Mesodermal cell (in vitro differentiated cells): ENCODE measurements at regions not wholly inside any gene's neighbourhood (a gene's known extent, or its start where the extent isn't known, plus 50 kb on each side); places are given as distances from the start of the nearest gene placed in this dataset.

Source experiments
- H3K27ac ChIP-seq: 2 replicates; pipeline ENCODE4 v1.7.0; 2013; ENCODE audit warnings: mild to moderate bottlenecking, low read depth, low read length, moderate library complexity; ENCODE audit not compliant: severe bottlenecking
- H3K36me3 ChIP-seq: 2 replicates; pipeline ENCODE4 v1.7.1; 2013; ENCODE audit warnings: mild to moderate bottlenecking, low read length, moderate library complexity; ENCODE audit not compliant: control insufficient read depth, insufficient read depth
- H3K4me1 ChIP-seq: one replicate; pipeline ENCODE4 v1.7.1; 2013; ENCODE audit warnings: mild to moderate bottlenecking, low read length; ENCODE audit not compliant: insufficient read depth, control insufficient read depth, poor library complexity, severe bottlenecking
- H3K4me3 ChIP-seq: 2 replicates; pipeline ENCODE4 v1.7.0; 2013; ENCODE audit warnings: low read length, control low read depth, mild to moderate bottlenecking; ENCODE audit not compliant: insufficient read depth, poor library complexity, severe bottlenecking; ENCODE audit errors: extremely low read depth
- H3K9me3 ChIP-seq: 2 replicates; pipeline ENCODE4 v1.7.1; 2013; ENCODE audit warnings: mild to moderate bottlenecking, low read length, moderate library complexity; ENCODE audit not compliant: control insufficient read depth
- WGBS, 2 experiments: methylation state at CpG; one replicate each; pipeline ENCODE4 v1.1.5; 2013; ENCODE audit warnings: missing lambda C conversion rate in 2 of 2; ENCODE audit not compliant: insufficient coverage in 2 of 2; 5-methylcytosine and 5-hydroxymethylcytosine counted together

- no peak overlapping the region for H3K4me3 ChIP-seq
- 87 to 100% methylated on average over 2 of the region's 3 CpGs for WGBS, 2 experiments
- H3K27ac ChIP-seq = no peak overlapping the region
- H3K4me1 ChIP-seq = no peaks in the 10 kb centered on the region
- H3K9me3 ChIP-seq = no peaks in the 10 kb centered on the region
- H3K36me3 ChIP-seq = no peaks in the 10 kb centered on the region
These were observed 188.4 kb upstream of the MGMT start for GRCh38 chr10:129278686-129279085.

- Histone ChIP-seq H3K9me3 (no peaks in the 10 kb centered on the region), H3K36me3 (no peaks in the 10 kb centered on the region), H3K4me1 (no peaks in the 10 kb centered on the region), H3K4me3 (no peak overlapping the region), H3K27ac (no peak overlapping the region)
- 95 to 96% methylated on average over 7 of the region's 11 CpGs for WGBS, 2 experiments
These were observed 187.4 kb upstream of the MGMT start for GRCh38 chr10:129279446-129280154.

- WGBS, 2 experiments = no CpG with 5 or more reads among the region's 1 CpG
- Histone ChIP-seq H3K27ac (no peak overlapping the region), H3K4me1 (no peaks in the 10 kb centered on the region), H3K4me3 (no peak overlapping the region), H3K36me3 (no peaks in the 10 kb centered on the region), H3K9me3 (no peaks in the 10 kb centered on the region)
These were observed 186.9 kb upstream of the MGMT start for GRCh38 chr10:129280155-129280502.

DNA sequence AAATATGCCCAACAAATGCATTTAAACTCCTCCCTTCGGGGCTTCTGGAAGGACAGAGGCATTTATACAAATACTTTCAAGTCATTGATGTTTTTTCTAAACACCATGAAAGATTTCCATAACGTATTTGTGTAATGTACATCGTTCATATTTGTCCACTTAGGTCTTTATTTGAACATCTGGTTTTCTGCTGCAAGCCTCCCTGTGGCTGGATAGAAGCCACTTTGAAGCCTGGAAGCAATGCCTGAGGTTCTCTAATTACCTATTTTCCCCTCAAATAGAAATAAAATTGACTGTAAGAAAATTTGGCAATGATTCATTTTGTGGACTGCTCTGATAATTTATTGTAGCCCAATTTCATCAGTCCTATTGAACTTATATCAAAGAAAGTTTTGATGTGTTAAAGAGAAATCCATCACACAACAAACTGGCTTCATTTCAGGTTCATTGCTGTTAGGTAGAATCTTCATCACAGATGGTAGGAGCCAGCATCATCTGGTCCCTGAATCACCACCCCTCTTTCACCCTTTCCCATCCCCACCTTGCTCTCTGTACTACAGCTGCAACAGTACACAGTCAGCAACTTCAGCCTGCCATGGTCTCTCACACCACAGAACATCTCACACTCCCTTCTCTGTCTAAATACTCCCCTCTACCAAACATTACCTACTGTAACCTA, 186.0 kb upstream of the MGMT start:
- no peak overlapping the region for H3K27ac ChIP-seq
- H3K4me3 ChIP-seq = no peak overlapping the region
- H3K9me3 ChIP-seq = no peaks in the 10 kb centered on the region
- WGBS, 2 experiments = 96 to 100% methylated on average over 3 of the region's 3 CpGs
- H3K4me1 ChIP-seq = no peaks in the 10 kb centered on the region
- no peaks in the 10 kb centered on the region for H3K36me3 ChIP-seq

DNA sequence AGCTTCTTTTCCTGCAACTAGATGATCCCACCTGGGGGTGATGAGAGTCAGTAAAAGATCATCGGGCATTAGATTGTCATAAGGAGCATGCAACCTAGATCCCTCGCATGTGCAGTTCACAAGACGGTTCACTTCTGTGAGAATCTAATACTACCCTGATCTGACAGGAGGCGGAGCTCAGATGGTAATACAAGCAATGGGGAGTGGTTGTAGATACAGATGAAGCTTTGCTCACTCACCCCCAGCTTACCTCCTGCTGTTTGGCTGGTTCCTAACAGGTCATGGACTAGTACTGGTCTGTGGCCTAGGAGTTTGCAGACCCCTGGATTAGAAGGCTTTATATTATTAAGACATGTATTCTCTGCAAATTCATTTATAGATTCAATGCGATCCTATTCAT, 181.6 kb upstream of the MGMT start:
- H3K9me3 ChIP-seq = no peaks in the 10 kb centered on the region
- no peak overlapping the region for H3K4me3 ChIP-seq
- H3K36me3 ChIP-seq = no peaks in the 10 kb centered on the region
- no peaks in the 10 kb centered on the region for H3K4me1 ChIP-seq
- H3K27ac ChIP-seq = no peak overlapping the region
- 82 to 100% methylated on average over 1 of the region's 5 CpGs for WGBS, 2 experiments

- no peaks in the 10 kb centered on the region for H3K4me1 ChIP-seq
- no peaks in the 10 kb centered on the region for H3K36me3 ChIP-seq
- H3K27ac ChIP-seq = no peak overlapping the region
- H3K4me3 ChIP-seq = no peak overlapping the region
- H3K9me3 ChIP-seq = no peaks in the 10 kb centered on the region
- WGBS, 2 experiments = 79 to 92% methylated on average over 4 to 6 of the region's 6 CpGs
These were observed 177.9 kb upstream of the MGMT start for GRCh38 chr10:129288999-129289584.

DNA sequence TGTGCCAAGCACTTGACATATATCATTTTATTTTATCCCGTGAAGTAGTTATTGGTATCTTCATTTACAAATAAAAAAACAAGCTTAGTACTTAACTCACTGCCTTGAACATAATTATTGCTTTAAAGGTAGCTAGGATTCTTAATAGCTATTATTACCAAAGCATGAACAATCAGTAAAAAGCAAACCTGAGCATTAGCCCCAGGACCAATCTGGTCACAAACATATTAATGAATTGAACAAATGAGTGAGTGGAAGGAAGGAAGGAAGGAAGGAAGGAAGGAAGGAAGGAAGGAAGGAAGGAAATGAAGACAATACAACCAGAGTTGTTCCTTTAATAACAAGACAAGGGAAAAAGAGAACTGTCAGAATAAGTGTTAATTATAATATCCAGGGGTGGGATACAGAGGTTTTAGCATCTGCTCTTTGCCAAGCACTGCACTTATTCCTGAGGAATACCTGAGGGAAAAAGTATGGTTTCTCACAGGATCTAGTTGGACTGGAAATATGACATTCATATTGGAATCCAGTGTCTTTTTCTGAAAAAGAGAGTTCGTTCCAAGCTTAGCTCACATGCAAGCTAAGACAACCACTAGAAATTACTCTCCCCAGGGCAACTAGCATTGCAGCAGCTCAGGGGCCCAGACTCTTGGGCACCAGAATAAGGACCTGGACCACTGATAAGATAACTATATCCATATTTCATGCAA, 172.9 kb upstream of the MGMT start:
- Histone ChIP-seq H3K36me3 (no peaks in the 10 kb centered on the region), H3K27ac (no peak overlapping the region), H3K9me3 (no peaks in the 10 kb centered on the region), H3K4me1 (no peaks in the 10 kb centered on the region), H3K4me3 (no peak overlapping the region)
- no CpG with 5 or more reads among the region's 2 CpGs for WGBS, 2 experiments

- H3K4me3 ChIP-seq = no peak overlapping the region
- no peaks in the 10 kb centered on the region for H3K4me1 ChIP-seq
These were observed 172.1 kb upstream of the MGMT start for GRCh38 chr10:129294944-129295343.

GRCh38 chr10:129305046-129305445, 162.0 kb upstream of the MGMT start:
- Histone ChIP-seq H3K9me3 (no peaks in the 10 kb centered on the region), H3K4me3 (no peak overlapping the region), H3K4me1 (no peaks in the 10 kb centered on the region), H3K27ac (no peak overlapping the region), H3K36me3 (no peaks in the 10 kb centered on the region)
- 86 to 100% methylated on average over 1 to 2 of the region's 5 CpGs for WGBS, 2 experiments

More at GRCh38 chr10:129294944-129295343, 172.1 kb upstream of the MGMT start:
- H3K36me3 ChIP-seq = no peaks in the 10 kb centered on the region
- no peak overlapping the region for H3K27ac ChIP-seq
- WGBS, 2 experiments = 81 to 86% methylated on average over 3 of the region's 3 CpGs
- no peaks in the 10 kb centered on the region for H3K9me3 ChIP-seq

DNA sequence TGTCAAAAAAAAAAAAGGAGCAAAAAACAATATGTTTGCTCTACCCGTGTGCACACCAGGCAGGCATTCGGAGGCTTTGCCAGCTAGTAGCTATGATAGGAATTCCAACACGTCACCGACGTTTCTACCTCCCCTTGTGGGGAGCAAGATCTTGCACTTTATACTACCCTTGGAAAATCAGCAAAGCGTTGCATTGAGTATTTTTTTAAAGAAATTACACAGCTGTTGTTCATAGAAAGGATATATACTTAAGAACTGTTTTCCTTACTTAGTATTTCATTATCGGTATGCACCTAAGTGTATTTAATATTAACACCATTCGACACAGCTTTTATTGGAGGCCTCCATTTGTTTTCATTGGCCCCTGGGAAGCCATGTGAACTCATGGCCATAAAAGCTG, 159.9 kb upstream of the MGMT start:
- no peaks in the 10 kb centered on the region for H3K9me3 ChIP-seq
- no peak overlapping the region for H3K4me3 ChIP-seq
- no peak overlapping the region for H3K27ac ChIP-seq
- no peaks in the 10 kb centered on the region for H3K36me3 ChIP-seq
- H3K4me1 ChIP-seq = no peaks in the 10 kb centered on the region
- 76 to 94% methylated on average over 2 of the region's 8 CpGs for WGBS, 2 experiments
